ENCODE measurements at regions not wholly inside any gene's neighbourhood (a gene's known extent, or its start where the extent isn't known, plus 50 kb on each side); places are given as distances from the start of the nearest gene placed in this dataset.

- POLR2A ChIA-PET = interaction anchor here (1.9 kb wide), 1 partner anchor 22 kb away, joined by 4 read pairs; no protein-coding TSS in a partner anchor
- intact Hi-C loops (cut with micrococcal nuclease) = no loop called here
- ATAC-seq (no peak), DNase-seq (no peak)
- Mint-ChIP-seq H3K4me1 (ENCODE audit: low read depth) (no peaks in the 10 kb centered on the region), H3K4me3 (no peak overlapping the region), H3K9me3 (peaks cover 9% of the 10 kb centered on the region), H3K27ac (no peak overlapping the region), H3K27me3 (no peaks in the 10 kb centered on the region), H3K36me3 (ENCODE audit: low read depth) (no peaks in the 10 kb centered on the region)
- no peak for TF ChIP-seq CTCF (IDR thresholded peaks at IDR 0.05)
- CTCF ChIA-PET = interaction anchor here (1.0 kb wide), 1 partner anchor 10 kb away, joined by 3 read pairs; no protein-coding TSS in a partner anchor
These were observed 296.1 kb upstream of the TGFBR2 start for GRCh38 chr3:30309961-30310954.

GRCh38 chr3:30311781-30312180 lies 294.6 kb upstream of the TGFBR2 start:
- no peak overlapping the region for H3K27ac Mint-ChIP-seq
- no peaks in the 10 kb centered on the region for H3K36me3 Mint-ChIP-seq (ENCODE audit: low read depth)
- peaks cover 2% of the 10 kb centered on the region for H3K9me3 Mint-ChIP-seq
- intact Hi-C loops (cut with micrococcal nuclease) = no loop called here
- no peak for DNase-seq
- no peaks in the 10 kb centered on the region for H3K27me3 Mint-ChIP-seq
- TF ChIP-seq CTCF (IDR thresholded peaks at IDR 0.05) = no peak
- no peaks in the 10 kb centered on the region for H3K4me1 Mint-ChIP-seq (ENCODE audit: low read depth)
- CTCF ChIA-PET = no interaction called here
- ATAC-seq = no peak
- POLR2A ChIA-PET = interaction anchor here (0.5 to 1.9 kb wide), 2 partner anchors 23 to 35 kb away, joined by 3 to 4 read pairs; no protein-coding TSS in a partner anchor
- no peak overlapping the region for H3K4me3 Mint-ChIP-seq

- TF ChIP-seq CTCF (IDR thresholded peaks at IDR 0.05) = no peak
- H3K27ac Mint-ChIP-seq = no peak overlapping the region
- no peaks in the 10 kb centered on the region for H3K27me3 Mint-ChIP-seq
- DNase-seq (no peak), ATAC-seq (no peak)
- no peak overlapping the region for H3K4me3 Mint-ChIP-seq
- ChIA-PET POLR2A (interaction anchor here (1.2 kb wide), 1 partner anchor 11 kb away, joined by 3 read pairs; no protein-coding TSS in a partner anchor), CTCF (no interaction called here)
- peaks cover 1% of the 10 kb centered on the region for H3K9me3 Mint-ChIP-seq
- intact Hi-C loops (cut with micrococcal nuclease) = no loop called here
- peaks cover 4% of the 10 kb centered on the region for H3K4me1 Mint-ChIP-seq (ENCODE audit: low read depth)
- H3K36me3 Mint-ChIP-seq (ENCODE audit: low read depth) = peaks cover 1% of the 10 kb centered on the region
These were observed 292.6 kb upstream of the TGFBR2 start for GRCh38 chr3:30313840-30314239.

GRCh38 chr3:30314757-30315325 lies 291.6 kb upstream of the TGFBR2 start:
- ATAC-seq (no peak), DNase-seq (no peak)
- no peaks in the 10 kb centered on the region for H3K27me3 Mint-ChIP-seq
- H3K27ac Mint-ChIP-seq = no peak overlapping the region
- POLR2A ChIA-PET = no interaction called here
- CTCF ChIA-PET = no interaction called here
- intact Hi-C loops (cut with micrococcal nuclease) = no loop called here
- no peak overlapping the region for H3K4me3 Mint-ChIP-seq
- peaks cover 10% of the 10 kb centered on the region for H3K4me1 Mint-ChIP-seq (ENCODE audit: low read depth)
- peaks cover 1% of the 10 kb centered on the region for H3K9me3 Mint-ChIP-seq
- no peak for TF ChIP-seq CTCF (IDR thresholded peaks at IDR 0.05)
- H3K36me3 Mint-ChIP-seq (ENCODE audit: low read depth) = peaks cover 1% of the 10 kb centered on the region

GRCh38 chr3:30315447-30315846 lies 291.0 kb upstream of the TGFBR2 start:
- intact Hi-C loops (cut with micrococcal nuclease) = no loop called here
- Mint-ChIP-seq H3K36me3 (ENCODE audit: low read depth) (peaks cover 1% of the 10 kb centered on the region), H3K27ac (no peak overlapping the region), H3K27me3 (no peaks in the 10 kb centered on the region), H3K9me3 (peaks cover 1% of the 10 kb centered on the region), H3K4me1 (ENCODE audit: low read depth) (peaks cover 12% of the 10 kb centered on the region), H3K4me3 (no peak overlapping the region)
- ChIA-PET CTCF (no interaction called here), POLR2A (no interaction called here)
- TF ChIP-seq CTCF (IDR thresholded peaks at IDR 0.05) = no peak
- DNase-seq = no peak
- ATAC-seq = no peak

Data from activated CD8-positive, alpha-beta T cell treated with anti-CD3 and anti-CD28 coated beads for 36 hours (primary cell).